HL-60 (cell line): ENCODE measurements at regions not wholly inside any gene's neighbourhood (a gene's known extent, or its start where the extent isn't known, plus 50 kb on each side); places are given as distances from the start of the nearest gene placed in this dataset.

Experiments used
- CTCF ChIP-seq: IDR thresholded peaks from one replicate; pipeline ENCODE4 v1.5.1; 2011; ENCODE audit warnings: low read length, control low read depth, inconsistent platforms; ENCODE audit not compliant: insufficient read depth
- POLR2AphosphoS5 ChIP-seq: IDR thresholded peaks from 2 replicates; pipeline ENCODE4 v1.6.1; 2012; ENCODE audit warnings: low read depth

GRCh38 chr15:24865303-24865702 is 89.5 kb upstream of the SNRPN start:
- TF ChIP-seq CTCF (no peak), POLR2AphosphoS5 (no peak)
